Esophagus squamous epithelium (tissue), 5 donors: ENCODE measurements at regions not wholly inside any gene's neighbourhood (a gene's known extent, or its start where the extent isn't known, plus 50 kb on each side); places are given as distances from the start of the nearest gene placed in this dataset.

Source experiments
- DNase-seq: peaks from one replicate; lab custom pipeline; 2025; lab: John Stamatoyannopoulos, UW
- H3K27ac ChIP-seq, 4 donors: fragments of 200-600 bp; sonication (generic); one replicate each; pipeline ENCODE4 v1.5.1; 2016 to 2019; ENCODE audit warnings: mild to moderate bottlenecking in 1 of 4
- H3K27me3 ChIP-seq, 4 donors: fragments of 200-600 bp; sonication (generic); 1 replicate in 3 of 4; 2 replicates in 1 of 4; pipeline versions ENCODE4 v1.5.1 to v1.6.0; 2017 to 2021; ENCODE audit warnings: antibody characterized with exemption in 1 of 4
- H3K36me3 ChIP-seq, 3 donors: fragments of 200-600 bp; sonication (generic); one replicate each; pipeline ENCODE4 v1.5.1; 2016 to 2019
- H3K4me1 ChIP-seq, 3 donors: fragments of 200-600 bp; sonication (generic); one replicate each; pipeline ENCODE4 v1.5.1; 2017 to 2019
- H3K4me3 ChIP-seq, 4 donors: fragments of 200-600 bp; sonication (generic); 1 replicate in 3 of 4; 2 replicates in 1 of 4; pipeline ENCODE4 v1.5.1; 2016 to 2019; ENCODE audit warnings: mild to moderate bottlenecking in 2 of 4, moderate library complexity in 1 of 4
- H3K9me3 ChIP-seq, 3 donors: fragments of 200-600 bp; sonication (generic); one replicate each; pipeline ENCODE4 v1.5.1; 2016 to 2019
- POLR2A ChIP-seq, 4 donors: fragments of 450-650 bp; IDR thresholded peaks; one replicate each; pipeline ENCODE4 v1.6.1; 2017; ENCODE audit warnings: antibody characterized with exemption in 4 of 4, mild to moderate bottlenecking in 4 of 4, moderate library complexity in 3 of 4
- WGBS, 2 donors: methylation state at CpG; one replicate each; pipeline ENCODE4 v1.1.5; 2018; 5-methylcytosine and 5-hydroxymethylcytosine counted together
- intact Hi-C: fragments of 100-400 bp; cut with DNase I; formaldehyde crosslinking; loops from one replicate; pipeline ENCODE4 v1.15.0; 2022
- TF ChIP-seq, protein P1 (sequence below), 6 experiments: fragments of 450-650 bp in 4 of 6; fragments of 200-600 bp in 2 of 6; sonication (generic) in 2 of 6; IDR thresholded peaks; one replicate each; pipeline ENCODE4 v1.5.1; 2016 to 2019; ENCODE audit warnings: antibody characterized with exemption in 6 of 6, mild to moderate bottlenecking in 4 of 6, moderate library complexity in 4 of 6
- donor health status: DM: yes; HTN: yes; CAD: no.

DNA sequence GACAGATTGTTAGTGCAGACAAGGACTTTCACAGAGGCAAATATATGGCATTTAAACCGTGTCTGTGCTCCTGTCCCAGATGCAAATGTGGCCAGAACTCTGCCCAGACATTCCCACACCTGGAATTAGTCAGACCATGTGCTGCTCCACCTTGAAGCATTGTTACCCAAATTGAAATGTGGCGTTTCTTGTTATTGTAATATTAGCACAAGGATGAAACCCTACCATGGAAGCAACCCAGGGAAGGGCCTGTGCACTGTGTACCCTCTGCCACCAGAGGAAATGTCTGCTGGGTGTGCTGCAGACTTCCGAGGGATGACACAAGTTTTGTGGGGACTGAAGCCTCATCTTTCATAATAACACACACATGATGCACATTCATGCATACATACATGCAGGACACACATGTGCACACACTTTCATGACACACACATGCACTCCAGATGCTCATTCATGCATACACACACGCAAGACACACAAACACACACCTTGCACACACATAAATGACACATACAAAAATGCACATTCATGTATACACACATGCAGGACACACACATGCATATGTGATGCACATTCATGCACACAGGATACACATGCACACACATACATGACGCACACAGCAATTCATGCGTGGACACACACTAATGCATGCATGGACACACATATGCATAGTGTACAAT, 133.2 kb upstream of the SNTG2 start:
- TF ChIP-seq POLR2A (IDR thresholded peaks at IDR 0.05) = no peak
- TF ChIP-seq, protein P1, sequence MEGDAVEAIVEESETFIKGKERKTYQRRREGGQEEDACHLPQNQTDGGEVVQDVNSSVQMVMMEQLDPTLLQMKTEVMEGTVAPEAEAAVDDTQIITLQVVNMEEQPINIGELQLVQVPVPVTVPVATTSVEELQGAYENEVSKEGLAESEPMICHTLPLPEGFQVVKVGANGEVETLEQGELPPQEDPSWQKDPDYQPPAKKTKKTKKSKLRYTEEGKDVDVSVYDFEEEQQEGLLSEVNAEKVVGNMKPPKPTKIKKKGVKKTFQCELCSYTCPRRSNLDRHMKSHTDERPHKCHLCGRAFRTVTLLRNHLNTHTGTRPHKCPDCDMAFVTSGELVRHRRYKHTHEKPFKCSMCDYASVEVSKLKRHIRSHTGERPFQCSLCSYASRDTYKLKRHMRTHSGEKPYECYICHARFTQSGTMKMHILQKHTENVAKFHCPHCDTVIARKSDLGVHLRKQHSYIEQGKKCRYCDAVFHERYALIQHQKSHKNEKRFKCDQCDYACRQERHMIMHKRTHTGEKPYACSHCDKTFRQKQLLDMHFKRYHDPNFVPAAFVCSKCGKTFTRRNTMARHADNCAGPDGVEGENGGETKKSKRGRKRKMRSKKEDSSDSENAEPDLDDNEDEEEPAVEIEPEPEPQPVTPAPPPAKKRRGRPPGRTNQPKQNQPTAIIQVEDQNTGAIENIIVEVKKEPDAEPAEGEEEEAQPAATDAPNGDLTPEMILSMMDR (IDR thresholded peaks at IDR 0.05) = no peak
- intact Hi-C loops = no loop called here
- Histone ChIP-seq H3K4me1 (no peaks in the 10 kb centered on the region), H3K27ac (no peak overlapping the region), H3K36me3 (no peaks in the 10 kb centered on the region), H3K4me3 (no peak overlapping the region), H3K9me3 (no peaks in the 10 kb centered on the region), H3K27me3 (no peaks in the 10 kb centered on the region)
- no peak for DNase-seq
- 69 to 87% methylated on average over 5 of the region's 6 CpGs for WGBS, 2 donors

DNA sequence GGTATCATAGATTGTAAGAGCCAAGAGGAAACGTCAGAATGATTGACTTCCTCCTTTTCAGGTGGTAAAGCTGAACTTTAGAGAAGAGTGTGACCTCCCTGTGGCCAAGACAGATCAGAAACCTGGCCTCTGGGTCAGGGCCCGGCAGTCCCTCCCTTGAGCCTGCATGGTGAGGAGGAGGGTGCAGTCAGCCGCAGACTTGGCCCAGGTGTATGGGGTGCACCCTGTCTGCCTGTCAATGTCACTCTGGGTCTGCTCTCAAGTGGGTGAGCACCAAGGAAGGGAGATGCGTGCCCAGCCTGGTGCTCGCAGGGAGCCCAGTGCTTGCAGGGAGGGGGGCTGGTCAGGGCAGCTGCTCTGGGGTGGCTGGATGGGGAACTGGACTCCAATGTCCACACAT, 134.4 kb upstream of the SNTG2 start:
- intact Hi-C loops = no loop called here
- TF ChIP-seq, protein P1 (IDR thresholded peaks at IDR 0.05) = no peak
- no peak for TF ChIP-seq POLR2A (IDR thresholded peaks at IDR 0.05)
- Histone ChIP-seq H3K9me3 (no peaks in the 10 kb centered on the region), H3K27ac (no peak overlapping the region), H3K4me3 (no peak overlapping the region), H3K36me3 (no peaks in the 10 kb centered on the region), H3K27me3 (no peaks in the 10 kb centered on the region), H3K4me1 (no peaks in the 10 kb centered on the region)
- DNase-seq = no peak
- 56 to 62% methylated on average over 1 to 3 of the region's 5 CpGs for WGBS, 2 donors

DNA sequence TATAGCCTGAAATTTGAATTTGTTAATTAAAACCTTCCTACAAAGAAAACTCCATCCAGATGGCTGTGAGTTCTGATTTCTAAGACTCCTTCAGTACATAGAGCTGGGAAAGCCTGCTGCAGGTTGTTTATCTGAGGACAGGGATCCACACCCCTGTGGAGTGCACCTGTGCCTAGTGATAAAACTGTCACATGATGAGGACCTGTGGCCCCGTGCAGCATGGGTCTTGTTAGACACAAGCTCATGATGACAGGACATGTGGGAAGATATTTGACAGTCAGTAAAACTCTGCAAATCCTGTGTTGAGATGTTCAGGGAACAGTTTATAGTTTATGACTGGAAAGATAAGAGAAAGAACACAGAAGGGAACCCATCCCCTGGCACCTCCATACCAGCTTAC, 133.2 kb upstream of the TMEM18 start:
- intact Hi-C loops = no loop called here
- H3K27me3 ChIP-seq = no peaks in the 10 kb centered on the region
- DNase-seq = no peak
- H3K4me1 ChIP-seq = no peaks in the 10 kb centered on the region
- WGBS, 2 donors = 50 to 58% methylated on average over 1 of the region's 1 CpG
- no peak overlapping the region for H3K27ac ChIP-seq
- H3K36me3 ChIP-seq = no peaks in the 10 kb centered on the region
- TF ChIP-seq POLR2A (IDR thresholded peaks at IDR 0.05) = no peak
- TF ChIP-seq, protein P1 (IDR thresholded peaks at IDR 0.05) = no peak
- no peaks in the 10 kb centered on the region for H3K9me3 ChIP-seq
- H3K4me3 ChIP-seq = no peak overlapping the region

DNA sequence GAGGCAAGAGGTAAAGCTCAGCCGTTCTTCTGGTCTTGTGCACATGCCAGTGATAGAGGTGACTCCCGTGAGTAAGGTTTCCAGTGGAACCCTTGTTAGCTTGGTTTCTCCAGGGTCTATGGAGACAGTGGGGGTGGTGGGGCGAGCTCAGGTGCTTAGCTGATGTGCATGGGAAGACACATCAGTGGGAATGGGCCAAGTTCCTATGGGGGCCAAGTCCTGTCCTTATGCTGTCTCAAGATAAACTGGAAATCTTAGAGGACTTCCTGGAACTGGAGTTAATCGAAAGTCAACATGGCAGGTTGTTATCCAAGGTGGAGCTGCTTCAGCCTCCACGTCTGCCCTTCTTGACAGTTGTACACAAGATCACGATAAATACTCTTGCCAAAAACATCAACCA, 130.1 kb upstream of the TMEM18 start:
- intact Hi-C loops = no loop called here
- no peak overlapping the region for H3K4me3 ChIP-seq
- TF ChIP-seq, protein P1 (IDR thresholded peaks at IDR 0.05) = no peak
- no peak for TF ChIP-seq POLR2A (IDR thresholded peaks at IDR 0.05)
- 66 to 79% methylated on average over 4 to 5 of the region's 6 CpGs for WGBS, 2 donors
- no peaks in the 10 kb centered on the region for H3K36me3 ChIP-seq
- no peaks in the 10 kb centered on the region for H3K27me3 ChIP-seq
- no peaks in the 10 kb centered on the region for H3K4me1 ChIP-seq
- no peaks in the 10 kb centered on the region for H3K9me3 ChIP-seq
- H3K27ac ChIP-seq = no peak overlapping the region
- no peak for DNase-seq

DNA sequence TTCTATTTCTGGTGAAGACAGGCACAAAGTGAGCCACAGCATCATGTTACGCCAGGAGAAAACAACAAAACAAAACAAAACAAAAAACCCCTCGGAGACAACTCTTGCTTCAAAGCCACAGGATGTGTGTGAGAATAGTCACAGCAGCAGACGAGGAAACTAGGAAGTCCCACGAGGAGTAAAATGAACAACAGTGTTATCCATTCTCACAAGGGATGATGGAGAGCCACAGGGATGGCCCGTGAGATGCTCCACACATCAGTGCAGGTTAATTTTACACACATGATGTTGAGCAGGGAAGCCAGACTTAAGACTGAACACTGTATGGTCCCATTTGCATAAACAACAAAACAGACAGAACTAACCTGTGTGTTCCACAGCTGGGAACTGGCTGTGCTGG, 128.5 kb upstream of the TMEM18 start:
- Histone ChIP-seq H3K27ac (no peak overlapping the region), H3K4me3 (no peak overlapping the region), H3K27me3 (no peaks in the 10 kb centered on the region), H3K4me1 (no peaks in the 10 kb centered on the region), H3K9me3 (no peaks in the 10 kb centered on the region), H3K36me3 (no peaks in the 10 kb centered on the region)
- no peak for DNase-seq
- intact Hi-C loops = no loop called here
- 56 to 88% methylated on average over 5 of the region's 5 CpGs for WGBS, 2 donors
- TF ChIP-seq, protein P1 (IDR thresholded peaks at IDR 0.05) = no peak
- no peak for TF ChIP-seq POLR2A (IDR thresholded peaks at IDR 0.05)
